ENCODE measurements at regions not wholly inside any gene's neighbourhood (a gene's known extent, or its start where the extent isn't known, plus 50 kb on each side); places are given as distances from the start of the nearest gene placed in this dataset.

- H3K4me1 ChIP-seq = no peaks in the 10 kb centered on the region
- intact Hi-C loops (cut with DNase I) = no loop called here
- no peak for DNase-seq
- no peaks in the 10 kb centered on the region for H3K9me3 ChIP-seq
- H3K4me3 ChIP-seq = no peak overlapping the region
- no peak overlapping the region for H3K27ac ChIP-seq
- H3K36me3 ChIP-seq = no peaks in the 10 kb centered on the region
- H3K27me3 ChIP-seq (ENCODE audit: low read depth) = no peaks in the 10 kb centered on the region
- TF ChIP-seq CTCF (IDR thresholded peaks at IDR 0.05) = no peak
- ATAC-seq = no peak
These were observed 143.3 kb upstream of the RFLNA start for GRCh38 chr12:124151583-124151982.

GRCh38 chr12:124152731-124153130, 142.2 kb upstream of the RFLNA start:
- DNase-seq = no peak
- no peak for TF ChIP-seq CTCF (IDR thresholded peaks at IDR 0.05)
- no peak for ATAC-seq

GRCh38 chr12:124153392-124153791, 141.5 kb upstream of the RFLNA start:
- H3K27me3 ChIP-seq (ENCODE audit: low read depth) = no peaks in the 10 kb centered on the region
- ATAC-seq = no peak
- intact Hi-C loops (cut with DNase I) = no loop called here
- H3K36me3 ChIP-seq = no peaks in the 10 kb centered on the region
- H3K27ac ChIP-seq = no peak overlapping the region
- no peak for TF ChIP-seq CTCF (IDR thresholded peaks at IDR 0.05)
- H3K9me3 ChIP-seq = no peaks in the 10 kb centered on the region
- H3K4me1 ChIP-seq = no peaks in the 10 kb centered on the region
- H3K4me3 ChIP-seq = no peak overlapping the region
- DNase-seq = no peak

More at GRCh38 chr12:124152731-124153130, 142.2 kb upstream of the RFLNA start:
- no peaks in the 10 kb centered on the region for H3K4me1 ChIP-seq
- intact Hi-C loops (cut with DNase I) = no loop called here
- H3K9me3 ChIP-seq = no peaks in the 10 kb centered on the region
- H3K27ac ChIP-seq = no peak overlapping the region
- H3K4me3 ChIP-seq = no peak overlapping the region
- no peaks in the 10 kb centered on the region for H3K27me3 ChIP-seq (ENCODE audit: low read depth)
- H3K36me3 ChIP-seq = no peaks in the 10 kb centered on the region

- no peak overlapping the region for H3K4me3 ChIP-seq
- no peaks in the 10 kb centered on the region for H3K4me1 ChIP-seq
- no peaks in the 10 kb centered on the region for H3K9me3 ChIP-seq
- no peak for TF ChIP-seq CTCF (IDR thresholded peaks at IDR 0.05)
- intact Hi-C loops (cut with DNase I) = no loop called here
- no peaks in the 10 kb centered on the region for H3K36me3 ChIP-seq
- ATAC-seq = no peak
- H3K27ac ChIP-seq = no peak overlapping the region
- no peaks in the 10 kb centered on the region for H3K27me3 ChIP-seq (ENCODE audit: low read depth)
- DNase-seq = no peak
These were observed 137.5 kb upstream of the RFLNA start for GRCh38 chr12:124157406-124157805.

- Histone ChIP-seq H3K9me3 (no peaks in the 10 kb centered on the region), H3K4me1 (no peaks in the 10 kb centered on the region), H3K4me3 (no peak overlapping the region), H3K27ac (peak overlapping the region; percentile 43), H3K27me3 (ENCODE audit: low read depth) (no peaks in the 10 kb centered on the region), H3K36me3 (no peaks in the 10 kb centered on the region)
- no peak for TF ChIP-seq CTCF (IDR thresholded peaks at IDR 0.05)
- DNase-seq (no peak), ATAC-seq (no peak)
- intact Hi-C loops (cut with DNase I) = no loop called here
These were observed 135.2 kb upstream of the RFLNA start for GRCh38 chr12:124159655-124160054.

Measured in lower lobe of right lung (tissue), 2 donors.